ENCODE measurements at regions not wholly inside any gene's neighbourhood (a gene's known extent, or its start where the extent isn't known, plus 50 kb on each side); places are given as distances from the start of the nearest gene placed in this dataset.

GRCh38 chr4:32735856-32736590, 2015.9 kb downstream of the PCDH7 start:
- no peak for TF ChIP-seq NFIC (IDR thresholded peaks at IDR 0.05)
- TF ChIP-seq YY1 (IDR thresholded peaks at IDR 0.05; ENCODE audit: low read depth): no peak
- TF ChIP-seq CEBPB (IDR thresholded peaks at IDR 0.05): no peak
- TF ChIP-seq USF1 (IDR thresholded peaks at IDR 0.05): no peak

- no peak for TF ChIP-seq YY1 (IDR thresholded peaks at IDR 0.05; ENCODE audit: low read depth)
- TF ChIP-seq, protein P1, sequence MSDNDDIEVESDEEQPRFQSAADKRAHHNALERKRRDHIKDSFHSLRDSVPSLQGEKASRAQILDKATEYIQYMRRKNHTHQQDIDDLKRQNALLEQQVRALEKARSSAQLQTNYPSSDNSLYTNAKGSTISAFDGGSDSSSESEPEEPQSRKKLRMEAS (IDR thresholded peaks at IDR 0.05): no peak
- no peak for TF ChIP-seq EGR1 (IDR thresholded peaks at IDR 0.05)
- no peak for TF ChIP-seq FOXM1 (IDR thresholded peaks at IDR 0.05; ENCODE audit: borderline replicate concordance, low read depth)
- TF ChIP-seq TCF12 (IDR thresholded peaks at IDR 0.05; ENCODE audit: low read depth): no peak
- TF ChIP-seq CEBPB (IDR thresholded peaks at IDR 0.05): no peak
- no peak for TF ChIP-seq RAD21 (IDR thresholded peaks at IDR 0.05; ENCODE audit: low read depth)
- no peak for TF ChIP-seq USF1 (IDR thresholded peaks at IDR 0.05)
Observed at GRCh38 chr4:32744211-32744610, 2024.0 kb downstream of the PCDH7 start.

DNA sequence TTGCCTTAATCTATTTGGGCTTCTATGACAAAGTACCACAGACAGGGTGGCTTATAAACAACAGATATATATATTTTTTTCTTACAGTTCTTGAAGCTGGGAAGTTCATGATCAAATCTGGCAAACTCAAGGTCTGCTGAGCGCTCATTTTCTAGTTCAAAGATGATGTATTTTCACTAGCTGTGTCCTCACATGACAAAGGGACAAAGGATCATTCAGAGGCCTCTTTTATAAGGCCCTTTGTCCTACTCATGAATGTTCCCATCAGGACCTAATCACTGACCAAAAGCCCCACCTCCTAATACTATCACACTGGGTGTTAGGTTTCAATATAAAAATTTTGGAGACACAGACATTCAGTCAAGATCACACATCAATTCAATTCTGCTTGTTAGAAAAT, 2025.2 kb downstream of the PCDH7 start:
- TF ChIP-seq FOXM1 (IDR thresholded peaks at IDR 0.05; ENCODE audit: borderline replicate concordance, low read depth) (no peak), YY1 (IDR thresholded peaks at IDR 0.05; ENCODE audit: low read depth) (no peak), EP300 (IDR thresholded peaks at IDR 0.05; ENCODE audit: borderline replicate concordance) (no peak), RAD21 (IDR thresholded peaks at IDR 0.05; ENCODE audit: low read depth) (no peak), TCF12 (IDR thresholded peaks at IDR 0.05; ENCODE audit: low read depth) (no peak), ZBTB7A (IDR thresholded peaks at IDR 0.05; ENCODE audit: low read depth) (no peak), NFIC (IDR thresholded peaks at IDR 0.05) (no peak), EGR1 (IDR thresholded peaks at IDR 0.05) (no peak), USF1 (IDR thresholded peaks at IDR 0.05) (no peak)
- TF ChIP-seq, protein P2, sequence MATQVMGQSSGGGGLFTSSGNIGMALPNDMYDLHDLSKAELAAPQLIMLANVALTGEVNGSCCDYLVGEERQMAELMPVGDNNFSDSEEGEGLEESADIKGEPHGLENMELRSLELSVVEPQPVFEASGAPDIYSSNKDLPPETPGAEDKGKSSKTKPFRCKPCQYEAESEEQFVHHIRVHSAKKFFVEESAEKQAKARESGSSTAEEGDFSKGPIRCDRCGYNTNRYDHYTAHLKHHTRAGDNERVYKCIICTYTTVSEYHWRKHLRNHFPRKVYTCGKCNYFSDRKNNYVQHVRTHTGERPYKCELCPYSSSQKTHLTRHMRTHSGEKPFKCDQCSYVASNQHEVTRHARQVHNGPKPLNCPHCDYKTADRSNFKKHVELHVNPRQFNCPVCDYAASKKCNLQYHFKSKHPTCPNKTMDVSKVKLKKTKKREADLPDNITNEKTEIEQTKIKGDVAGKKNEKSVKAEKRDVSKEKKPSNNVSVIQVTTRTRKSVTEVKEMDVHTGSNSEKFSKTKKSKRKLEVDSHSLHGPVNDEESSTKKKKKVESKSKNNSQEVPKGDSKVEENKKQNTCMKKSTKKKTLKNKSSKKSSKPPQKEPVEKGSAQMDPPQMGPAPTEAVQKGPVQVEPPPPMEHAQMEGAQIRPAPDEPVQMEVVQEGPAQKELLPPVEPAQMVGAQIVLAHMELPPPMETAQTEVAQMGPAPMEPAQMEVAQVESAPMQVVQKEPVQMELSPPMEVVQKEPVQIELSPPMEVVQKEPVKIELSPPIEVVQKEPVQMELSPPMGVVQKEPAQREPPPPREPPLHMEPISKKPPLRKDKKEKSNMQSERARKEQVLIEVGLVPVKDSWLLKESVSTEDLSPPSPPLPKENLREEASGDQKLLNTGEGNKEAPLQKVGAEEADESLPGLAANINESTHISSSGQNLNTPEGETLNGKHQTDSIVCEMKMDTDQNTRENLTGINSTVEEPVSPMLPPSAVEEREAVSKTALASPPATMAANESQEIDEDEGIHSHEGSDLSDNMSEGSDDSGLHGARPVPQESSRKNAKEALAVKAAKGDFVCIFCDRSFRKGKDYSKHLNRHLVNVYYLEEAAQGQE (IDR thresholded peaks at IDR 0.05; ENCODE audit: low read depth): no peak

DNA sequence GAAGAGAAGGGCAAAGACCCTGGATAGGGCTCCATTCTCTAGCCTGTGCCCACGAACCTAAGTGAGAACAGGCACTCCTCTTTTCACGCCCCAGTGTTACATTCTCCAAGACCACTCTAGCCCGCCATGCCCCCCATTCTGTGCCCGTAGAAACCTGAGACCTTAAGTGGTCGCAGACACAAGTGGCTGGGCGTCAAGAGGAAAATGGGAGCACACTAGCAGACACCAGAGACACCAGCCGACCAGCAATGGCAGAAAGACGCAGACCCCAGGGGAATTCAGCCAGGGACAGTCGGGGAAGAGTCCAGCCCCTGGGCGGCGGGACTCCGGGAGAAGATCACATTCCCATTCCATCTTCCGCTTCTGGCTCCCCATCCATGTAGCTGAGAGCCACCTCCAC, 2027.9 kb downstream of the PCDH7 start:
- no peak for TF ChIP-seq ZBTB7A (IDR thresholded peaks at IDR 0.05; ENCODE audit: low read depth)
- no peak for TF ChIP-seq TCF12 (IDR thresholded peaks at IDR 0.05; ENCODE audit: low read depth)
- no peak for TF ChIP-seq EGR1 (IDR thresholded peaks at IDR 0.05)
- TF ChIP-seq CREB1 (IDR thresholded peaks at IDR 0.05; ENCODE audit: low read depth): no peak
- TF ChIP-seq, protein P1 (IDR thresholded peaks at IDR 0.05): no peak
- TF ChIP-seq TAF1 (IDR thresholded peaks at IDR 0.05; ENCODE audit: low read depth): no peak
- no peak for TF ChIP-seq FOXM1 (IDR thresholded peaks at IDR 0.05; ENCODE audit: borderline replicate concordance, low read depth)
- TF ChIP-seq RAD21 (IDR thresholded peaks at IDR 0.05; ENCODE audit: low read depth): no peak
- no peak for TF ChIP-seq YY1 (IDR thresholded peaks at IDR 0.05; ENCODE audit: low read depth)
- TF ChIP-seq USF1 (IDR thresholded peaks at IDR 0.05): no peak
- TF ChIP-seq CEBPB (IDR thresholded peaks at IDR 0.05): no peak
- no peak for TF ChIP-seq EP300 (IDR thresholded peaks at IDR 0.05; ENCODE audit: borderline replicate concordance)
- no peak for TF ChIP-seq NFIC (IDR thresholded peaks at IDR 0.05)
- TF ChIP-seq, protein P2 (IDR thresholded peaks at IDR 0.05; ENCODE audit: low read depth): no peak

- no peak for TF ChIP-seq USF1 (IDR thresholded peaks at IDR 0.05)
- no peak for TF ChIP-seq YY1 (IDR thresholded peaks at IDR 0.05; ENCODE audit: low read depth)
- TF ChIP-seq, protein P1 (IDR thresholded peaks at IDR 0.05): no peak
- TF ChIP-seq TEAD4 (IDR thresholded peaks at IDR 0.05): no peak
- TF ChIP-seq RAD21 (IDR thresholded peaks at IDR 0.05; ENCODE audit: low read depth): no peak
- no peak for TF ChIP-seq EP300 (IDR thresholded peaks at IDR 0.05; ENCODE audit: borderline replicate concordance)
- TF ChIP-seq FOXM1 (IDR thresholded peaks at IDR 0.05; ENCODE audit: borderline replicate concordance, low read depth): no peak
- TF ChIP-seq TCF12 (IDR thresholded peaks at IDR 0.05; ENCODE audit: low read depth): no peak
- TF ChIP-seq CREB1 (IDR thresholded peaks at IDR 0.05; ENCODE audit: low read depth): no peak
- TF ChIP-seq, protein P2 (IDR thresholded peaks at IDR 0.05; ENCODE audit: low read depth): no peak
- TF ChIP-seq NFIC (IDR thresholded peaks at IDR 0.05): no peak
- TF ChIP-seq EGR1 (IDR thresholded peaks at IDR 0.05): no peak
- TF ChIP-seq TAF1 (IDR thresholded peaks at IDR 0.05; ENCODE audit: low read depth): no peak
- TF ChIP-seq ZBTB7A (IDR thresholded peaks at IDR 0.05; ENCODE audit: low read depth): no peak
- TF ChIP-seq CEBPB (IDR thresholded peaks at IDR 0.05): no peak
Observed at GRCh38 chr4:32748498-32748897, 2028.3 kb downstream of the PCDH7 start.
